ENCODE measurements at regions not wholly inside any gene's neighbourhood (a gene's known extent, or its start where the extent isn't known, plus 50 kb on each side); places are given as distances from the start of the nearest gene placed in this dataset.
"Not testable (repeated sequence)": the region's sequence is repeated elsewhere in the genome, so short reads cannot be mapped to it uniquely, and the experiment has no call there.

DNA sequence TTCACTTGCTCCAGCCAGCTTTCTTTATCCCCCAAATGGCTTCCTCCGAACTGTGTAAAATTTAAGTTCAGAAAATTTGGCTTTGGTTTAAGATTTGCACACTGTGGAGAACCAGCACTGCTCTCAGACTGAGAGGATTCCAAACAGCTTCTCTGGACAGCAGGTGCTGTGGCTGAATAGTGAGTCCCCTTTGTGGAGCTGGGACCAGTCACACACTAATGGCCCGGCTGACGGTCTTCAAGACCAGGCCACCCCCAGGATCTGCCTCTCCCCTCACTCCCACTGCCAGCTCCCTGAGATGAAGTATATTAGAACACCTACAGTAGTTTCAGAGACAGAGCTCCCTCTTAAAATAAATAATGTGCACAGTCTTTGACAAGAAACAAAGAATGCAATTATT lies 267.3 kb downstream of the BCAT1 start:
- TF ChIP-seq, protein P1, sequence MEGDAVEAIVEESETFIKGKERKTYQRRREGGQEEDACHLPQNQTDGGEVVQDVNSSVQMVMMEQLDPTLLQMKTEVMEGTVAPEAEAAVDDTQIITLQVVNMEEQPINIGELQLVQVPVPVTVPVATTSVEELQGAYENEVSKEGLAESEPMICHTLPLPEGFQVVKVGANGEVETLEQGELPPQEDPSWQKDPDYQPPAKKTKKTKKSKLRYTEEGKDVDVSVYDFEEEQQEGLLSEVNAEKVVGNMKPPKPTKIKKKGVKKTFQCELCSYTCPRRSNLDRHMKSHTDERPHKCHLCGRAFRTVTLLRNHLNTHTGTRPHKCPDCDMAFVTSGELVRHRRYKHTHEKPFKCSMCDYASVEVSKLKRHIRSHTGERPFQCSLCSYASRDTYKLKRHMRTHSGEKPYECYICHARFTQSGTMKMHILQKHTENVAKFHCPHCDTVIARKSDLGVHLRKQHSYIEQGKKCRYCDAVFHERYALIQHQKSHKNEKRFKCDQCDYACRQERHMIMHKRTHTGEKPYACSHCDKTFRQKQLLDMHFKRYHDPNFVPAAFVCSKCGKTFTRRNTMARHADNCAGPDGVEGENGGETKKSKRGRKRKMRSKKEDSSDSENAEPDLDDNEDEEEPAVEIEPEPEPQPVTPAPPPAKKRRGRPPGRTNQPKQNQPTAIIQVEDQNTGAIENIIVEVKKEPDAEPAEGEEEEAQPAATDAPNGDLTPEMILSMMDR (IDR thresholded peaks at IDR 0.05; ENCODE audit: low read depth, low read length): no peak
- H3K4me3 ChIP-seq (ENCODE audit: low read depth, low read length): no peak overlapping the region

DNA sequence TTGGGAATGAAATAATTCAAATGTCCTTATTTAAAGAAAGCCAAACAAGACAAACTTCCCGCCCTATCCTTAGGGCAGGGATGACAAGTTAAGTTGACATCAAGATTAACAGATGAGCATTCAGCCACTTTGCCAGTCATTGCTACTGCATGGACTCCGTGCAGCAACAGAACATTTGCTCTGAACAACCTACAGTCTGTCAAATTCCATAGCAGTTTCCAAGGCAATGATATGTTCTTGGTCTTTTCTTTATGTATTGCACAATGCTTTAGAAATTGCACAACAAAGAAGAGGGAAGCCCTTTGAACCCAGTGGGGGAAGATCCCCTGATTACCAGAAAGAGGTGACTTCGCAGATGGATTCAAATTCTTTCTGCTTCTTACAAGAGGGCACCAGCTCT lies 269.8 kb downstream of the BCAT1 start:
- TF ChIP-seq, protein P1 (IDR thresholded peaks at IDR 0.05; ENCODE audit: low read depth, low read length): no peak
- H3K4me3 ChIP-seq (ENCODE audit: low read depth, low read length): no peak overlapping the region

DNA sequence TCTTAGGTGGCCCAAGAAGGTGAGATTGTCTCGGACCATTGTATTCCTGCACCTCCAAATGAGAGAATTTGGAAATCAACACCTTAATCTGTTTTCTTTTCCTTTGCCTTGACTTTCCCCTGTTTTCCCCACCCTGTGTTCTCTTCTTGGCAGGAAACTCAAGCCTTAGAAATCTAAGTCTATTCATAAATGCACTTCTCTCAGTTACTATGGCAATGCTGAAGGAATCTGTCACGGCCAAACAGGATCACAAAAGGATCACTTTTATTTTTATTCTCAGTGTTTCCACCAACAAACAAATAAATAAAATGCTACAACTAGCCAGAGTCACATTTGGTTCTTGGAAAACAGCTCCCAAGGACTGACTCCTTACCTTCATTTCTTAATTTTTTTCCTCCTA lies 270.5 kb downstream of the BCAT1 start:
- H3K4me3 ChIP-seq (ENCODE audit: low read depth, low read length): no peak overlapping the region
- TF ChIP-seq, protein P1 (IDR thresholded peaks at IDR 0.05; ENCODE audit: low read depth, low read length): no peak

DNA sequence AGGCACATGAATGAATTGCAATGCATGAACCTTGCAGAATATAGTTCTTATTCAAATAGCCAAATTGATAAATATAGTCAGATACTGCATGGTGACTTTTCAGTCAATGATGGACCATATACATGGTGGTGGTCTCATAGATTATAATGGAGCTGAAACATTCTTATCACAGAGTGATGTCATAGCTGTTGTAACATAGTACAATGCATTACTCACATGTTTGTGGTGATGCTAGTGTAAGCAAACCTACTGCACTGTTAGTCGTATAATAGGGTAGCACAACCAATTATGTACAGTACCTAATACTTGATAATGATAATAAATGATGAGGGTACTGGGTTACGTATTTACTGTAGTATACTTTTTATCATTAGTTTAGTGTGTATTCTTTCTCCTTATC lies 280.3 kb downstream of the BCAT1 start:
- TF ChIP-seq, protein P1 (IDR thresholded peaks at IDR 0.05; ENCODE audit: low read depth, low read length): no peak
- H3K4me3 ChIP-seq (ENCODE audit: low read depth, low read length): no peak overlapping the region

DNA sequence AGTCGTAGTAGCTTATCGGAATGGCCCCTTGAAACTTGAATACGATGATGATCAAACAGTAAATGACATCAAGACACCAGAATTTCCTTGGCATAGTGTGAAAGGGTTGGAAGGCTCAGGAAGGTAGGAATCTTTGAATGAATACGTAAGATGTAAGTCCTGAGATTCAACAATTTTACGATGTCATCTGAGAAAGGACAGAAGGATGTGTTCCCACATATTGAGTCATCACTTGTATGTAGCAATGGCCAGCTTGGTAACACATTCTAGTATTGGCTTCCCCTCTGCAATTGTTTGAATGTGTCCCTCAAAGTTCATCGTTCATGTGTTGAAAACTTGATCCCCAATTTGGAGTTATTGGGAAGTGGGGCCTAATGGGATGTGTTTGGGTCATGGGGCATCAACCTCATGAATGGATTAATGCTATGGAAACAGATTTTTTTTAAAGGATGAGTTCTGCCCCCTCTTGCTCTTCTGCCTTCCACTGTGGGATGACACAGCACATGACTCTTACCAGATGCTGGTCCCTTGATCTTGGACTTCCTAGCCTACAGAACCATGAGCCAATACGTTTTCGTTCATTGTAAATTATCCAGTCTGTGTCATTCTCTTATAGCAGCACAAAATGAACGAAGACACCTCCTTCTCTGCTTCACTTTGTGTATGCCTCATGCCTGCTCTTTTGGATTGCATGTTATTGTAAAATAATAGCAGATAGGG lies 284.6 kb downstream of the BCAT1 start:
- H3K4me3 ChIP-seq (ENCODE audit: low read depth, low read length): no peak overlapping the region
- TF ChIP-seq, protein P1 (IDR thresholded peaks at IDR 0.05; ENCODE audit: low read depth, low read length): no peak

DNA sequence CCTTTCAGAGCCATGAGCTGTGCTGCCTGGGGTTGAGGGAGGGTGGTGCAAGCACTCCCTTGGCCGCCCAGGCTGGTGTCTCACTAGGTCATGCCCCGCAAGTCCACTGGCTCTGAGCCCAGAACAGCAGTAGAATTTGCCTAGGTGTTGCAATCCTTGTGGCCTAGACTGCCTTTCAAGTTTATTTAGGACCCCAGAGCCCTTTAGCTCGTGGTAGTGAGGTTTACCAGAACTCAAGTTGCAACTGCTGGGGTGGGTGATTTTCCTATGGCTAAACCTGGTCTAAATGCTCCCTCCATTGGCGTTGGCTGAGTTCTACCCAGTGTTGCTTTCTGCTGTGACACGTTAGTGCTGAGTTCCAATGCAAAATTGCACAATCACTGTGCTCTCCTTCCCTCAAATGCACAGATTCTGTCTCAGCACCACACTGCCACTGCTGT lies 287.2 kb downstream of the BCAT1 start:
- no peak overlapping the region for H3K4me3 ChIP-seq (ENCODE audit: low read depth, low read length)
- TF ChIP-seq, protein P1 (IDR thresholded peaks at IDR 0.05; ENCODE audit: low read depth, low read length): no peak

DNA sequence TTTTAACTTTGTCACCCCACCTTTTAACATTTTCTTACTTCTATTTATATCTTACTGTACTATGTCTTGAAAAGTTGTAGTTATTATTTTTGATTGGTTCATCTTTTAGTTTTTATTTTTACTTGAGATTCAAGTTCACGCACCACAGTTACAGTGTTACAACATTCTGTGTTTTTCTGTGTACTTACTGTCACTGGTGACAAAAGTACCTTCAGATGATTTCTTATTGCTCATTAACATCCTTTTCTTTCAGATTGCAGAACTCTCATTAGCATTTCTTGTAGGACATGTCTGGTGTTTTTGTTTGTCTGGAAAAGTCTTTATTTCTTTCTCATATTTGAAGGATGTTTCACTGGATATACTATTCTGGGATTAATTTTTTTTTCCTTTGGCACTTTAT lies 289.9 kb downstream of the BCAT1 start:
- H3K4me3 ChIP-seq (ENCODE audit: low read depth, low read length): no peak overlapping the region
- TF ChIP-seq, protein P1 (IDR thresholded peaks at IDR 0.05; ENCODE audit: low read depth, low read length): no peak

DNA sequence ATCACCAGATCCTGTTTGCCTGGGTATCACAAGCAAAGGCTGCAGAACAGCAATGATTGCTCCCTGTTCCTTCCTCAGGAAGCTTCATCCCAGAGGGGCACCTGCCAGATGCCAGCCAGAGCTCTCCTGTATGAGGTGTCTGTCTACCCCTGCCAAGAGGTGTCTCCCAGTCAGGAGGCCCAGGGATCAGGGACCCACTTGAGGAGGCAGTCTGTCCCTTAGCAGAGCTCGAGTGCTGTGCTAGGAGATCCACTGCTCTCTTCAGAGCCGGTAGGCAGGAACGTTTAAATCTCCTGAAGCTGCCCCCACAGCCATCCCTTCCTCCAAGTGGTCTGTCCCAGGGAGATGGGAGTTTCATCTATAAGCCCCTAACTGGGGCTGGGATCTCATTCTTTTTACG lies 294.6 kb downstream of the BCAT1 start:
- not testable (repeated sequence) for H3K4me3 ChIP-seq (ENCODE audit: low read depth, low read length)
